Limb (tissue), 2 donors: ENCODE measurements at regions not wholly inside any gene's neighbourhood (a gene's known extent, or its start where the extent isn't known, plus 50 kb on each side); places are given as distances from the start of the nearest gene placed in this dataset.

Source experiments
- DNase-seq, 2 donors: peaks; one replicate each; pipeline ENCODE4 v3.0.0-alpha.2; 2016; ENCODE audit errors: extremely low spot score in 2 of 2

DNA sequence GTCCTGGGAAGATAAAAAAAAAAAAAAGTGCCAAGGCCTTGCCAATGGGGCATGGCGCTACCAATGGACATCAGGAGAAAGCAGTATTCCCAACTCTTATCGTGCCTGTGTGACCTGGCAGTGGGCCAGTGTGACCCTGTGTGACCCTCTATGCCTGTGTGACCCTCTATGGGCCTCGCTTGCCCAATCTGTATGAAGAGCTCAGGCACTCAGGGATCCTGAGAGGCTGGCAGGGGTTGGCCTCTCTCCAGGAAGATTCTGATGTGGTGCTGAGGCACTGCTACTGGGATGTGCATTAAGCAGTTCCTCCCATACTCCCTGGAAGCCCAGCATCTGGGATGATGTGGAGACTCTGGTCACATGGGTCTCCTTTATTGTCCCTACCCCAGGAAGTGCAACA lies 179.2 kb downstream of the MACROH2A1 start:
- DNase-seq, result peak in 1 of 2 donors; percentile 14

DNA sequence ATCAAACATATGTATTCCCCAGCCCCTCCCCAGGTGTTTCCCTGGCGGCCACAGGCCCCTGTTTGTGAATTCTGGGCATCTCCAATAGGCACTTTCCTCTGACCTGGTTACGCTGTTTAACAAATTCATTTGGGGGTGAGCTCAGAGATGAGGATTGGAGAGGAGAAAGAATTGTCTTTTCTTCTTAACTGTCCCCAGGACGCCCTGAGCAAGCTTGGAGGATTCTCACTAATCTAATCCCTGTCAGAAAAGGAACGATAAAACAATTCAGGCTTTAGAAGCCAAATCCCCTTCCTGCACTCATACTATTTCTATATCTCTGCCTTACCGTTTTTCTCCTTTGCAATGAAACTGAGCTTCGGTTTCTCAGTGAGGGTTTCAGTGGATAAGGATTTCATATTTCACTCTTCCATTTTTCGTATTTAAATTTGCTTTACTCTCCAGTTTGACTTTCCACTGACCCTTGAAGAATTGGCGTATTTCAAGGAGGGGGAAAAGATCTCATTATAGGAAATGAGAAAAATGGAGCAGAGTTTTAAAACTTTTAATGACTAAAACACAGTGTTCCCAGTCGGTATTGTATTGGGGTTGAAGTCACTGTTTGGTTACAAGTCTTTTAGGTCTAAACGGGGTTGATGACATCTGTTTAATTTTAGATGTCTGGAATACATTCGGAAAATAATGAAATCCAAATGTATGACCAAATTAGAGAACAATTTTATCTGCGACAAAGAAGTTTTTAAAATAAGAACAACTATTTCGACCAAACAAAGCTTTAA lies 180.1 kb downstream of the MACROH2A1 start:
- peak in 1 of 2 donors; percentile 23 for DNase-seq

DNA sequence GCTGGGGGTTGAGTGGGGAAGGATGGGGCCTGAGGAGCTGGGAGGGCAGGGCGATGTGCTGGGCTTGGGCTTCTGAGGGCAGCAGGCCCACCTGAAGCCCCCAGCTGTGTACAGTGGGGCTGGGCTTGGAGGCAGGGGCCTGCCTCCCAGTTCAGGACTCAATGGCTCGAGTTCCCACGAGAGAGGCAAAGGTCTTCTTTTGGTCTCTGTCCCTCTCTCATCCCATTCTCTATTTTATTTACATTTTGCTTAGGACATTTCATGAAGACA lies 180.6 kb downstream of the MACROH2A1 start:
- no peak for DNase-seq

DNA sequence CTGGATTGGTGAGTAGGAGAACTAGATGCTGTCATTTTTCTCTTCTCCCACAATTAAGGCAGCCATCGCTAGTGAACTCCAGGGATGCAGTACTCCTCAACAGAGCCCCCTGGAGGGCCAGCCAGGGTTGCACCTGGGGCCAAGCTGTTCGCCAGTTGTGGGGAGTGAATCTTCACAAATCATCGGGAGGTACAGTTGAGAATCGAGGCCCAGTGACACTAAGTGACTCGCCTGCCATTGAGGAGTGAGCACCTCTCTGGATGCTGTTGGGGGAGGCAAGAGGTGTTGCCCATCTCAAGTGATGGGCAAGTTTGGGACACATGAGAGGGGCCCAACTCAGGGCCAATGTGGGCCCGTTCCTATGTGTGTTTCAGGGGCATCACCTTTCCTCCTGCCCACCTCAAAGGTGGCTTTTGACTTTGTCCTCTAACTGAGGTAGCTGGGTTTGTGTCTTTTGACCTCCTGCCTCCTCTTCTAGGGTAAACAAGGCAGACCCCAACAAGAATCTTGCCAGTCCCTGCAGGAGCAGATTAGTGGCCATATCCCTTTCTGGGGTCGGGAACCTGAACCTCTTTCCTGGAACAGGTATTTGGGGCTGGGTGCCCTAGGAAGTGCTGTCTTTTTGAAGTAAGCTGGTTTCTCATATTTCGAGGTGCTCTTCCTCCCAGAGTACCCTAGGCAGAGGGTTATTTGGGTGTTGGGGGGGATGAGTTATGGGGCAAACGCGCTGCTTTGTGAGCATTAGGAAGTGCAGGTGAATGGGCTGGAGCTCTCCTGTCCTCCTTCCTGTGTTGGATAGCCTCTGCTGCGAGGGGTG lies 181.2 kb downstream of the MACROH2A1 start:
- peak in 1 of 2 donors; percentile 17 for DNase-seq

DNA sequence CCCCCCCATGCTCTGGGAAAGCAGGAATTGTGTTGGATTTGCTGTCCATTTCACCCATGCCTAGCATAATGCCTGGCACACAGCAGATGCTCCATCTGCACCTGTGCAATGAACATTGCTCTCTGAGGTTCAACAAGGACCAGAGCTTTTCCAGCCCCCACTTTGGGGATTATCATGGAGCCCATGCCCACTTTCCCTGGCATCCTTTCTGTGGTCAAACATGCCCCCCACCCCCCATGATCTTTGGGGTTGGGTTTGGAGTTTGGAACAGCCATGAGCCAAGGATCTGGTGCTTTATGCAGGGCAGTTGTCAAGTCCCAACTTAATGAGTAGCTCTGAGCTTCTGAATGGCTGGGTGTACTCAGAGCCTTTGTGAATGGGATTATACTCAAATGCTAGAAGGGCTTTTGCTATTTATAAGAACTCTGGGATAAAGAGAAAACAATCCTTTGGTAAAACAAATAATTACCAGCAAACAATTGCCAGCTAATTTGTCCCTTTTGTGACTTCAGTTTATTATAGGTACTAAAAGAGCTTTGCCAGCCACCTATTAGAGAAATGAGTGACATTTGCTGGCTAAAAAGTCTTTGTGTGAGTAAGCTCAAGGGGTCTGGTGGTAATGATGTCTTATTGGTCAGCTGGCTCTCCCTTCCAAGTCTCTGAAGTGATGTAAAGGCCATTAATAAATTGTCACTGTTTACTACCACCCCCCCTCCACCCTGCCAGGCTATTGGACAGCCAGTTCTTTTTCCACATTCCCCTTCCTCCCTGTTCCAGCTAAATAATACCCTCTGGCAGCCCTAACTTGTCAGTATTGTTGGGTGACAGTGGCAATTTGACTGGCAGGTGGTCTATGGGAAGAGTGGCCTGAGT lies 182.3 kb downstream of the MACROH2A1 start:
- DNase-seq, result peak in 1 of 2 donors; percentile 6

DNA sequence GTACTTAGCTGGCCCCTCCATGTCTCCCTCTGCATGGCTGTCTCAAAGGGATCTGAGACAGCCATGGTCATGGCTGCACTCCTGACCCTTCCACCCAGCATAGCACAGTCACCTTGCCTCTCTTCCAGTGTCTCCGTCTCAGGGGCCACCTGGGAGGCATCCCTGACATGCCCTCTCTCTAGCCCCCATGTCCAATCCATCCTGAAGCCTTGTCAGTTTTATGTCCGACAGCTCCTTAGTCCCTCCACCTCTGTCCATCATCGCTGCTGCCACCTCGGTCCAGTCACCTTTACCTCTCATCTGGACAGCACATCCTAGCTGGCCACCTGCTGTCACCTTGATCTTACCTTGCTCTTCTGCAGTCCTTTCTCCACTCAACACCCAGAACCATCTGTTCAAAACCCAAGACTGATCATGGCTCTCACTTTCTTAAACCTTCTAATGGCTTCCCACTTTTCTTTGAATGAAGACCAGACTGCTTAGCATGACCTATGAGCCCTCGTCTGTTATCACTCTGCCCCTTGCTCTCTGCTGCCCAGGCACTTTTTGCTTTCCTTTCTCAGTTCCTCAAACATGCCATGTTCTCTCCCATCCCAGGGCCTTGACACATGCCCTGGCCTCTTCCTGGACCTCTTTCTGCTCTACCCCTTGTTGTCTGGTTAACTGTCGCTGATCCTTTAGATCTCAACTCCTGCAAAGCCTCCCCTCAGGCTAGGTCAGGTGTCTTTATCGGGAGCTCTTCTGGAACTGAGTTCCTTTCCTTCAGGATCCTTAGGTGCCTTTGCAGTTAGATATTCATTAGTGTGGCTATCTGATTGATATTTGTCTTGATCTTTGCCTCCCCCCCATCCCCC lies 181.8 kb upstream of the PITX1 start:
- no peak for DNase-seq

DNA sequence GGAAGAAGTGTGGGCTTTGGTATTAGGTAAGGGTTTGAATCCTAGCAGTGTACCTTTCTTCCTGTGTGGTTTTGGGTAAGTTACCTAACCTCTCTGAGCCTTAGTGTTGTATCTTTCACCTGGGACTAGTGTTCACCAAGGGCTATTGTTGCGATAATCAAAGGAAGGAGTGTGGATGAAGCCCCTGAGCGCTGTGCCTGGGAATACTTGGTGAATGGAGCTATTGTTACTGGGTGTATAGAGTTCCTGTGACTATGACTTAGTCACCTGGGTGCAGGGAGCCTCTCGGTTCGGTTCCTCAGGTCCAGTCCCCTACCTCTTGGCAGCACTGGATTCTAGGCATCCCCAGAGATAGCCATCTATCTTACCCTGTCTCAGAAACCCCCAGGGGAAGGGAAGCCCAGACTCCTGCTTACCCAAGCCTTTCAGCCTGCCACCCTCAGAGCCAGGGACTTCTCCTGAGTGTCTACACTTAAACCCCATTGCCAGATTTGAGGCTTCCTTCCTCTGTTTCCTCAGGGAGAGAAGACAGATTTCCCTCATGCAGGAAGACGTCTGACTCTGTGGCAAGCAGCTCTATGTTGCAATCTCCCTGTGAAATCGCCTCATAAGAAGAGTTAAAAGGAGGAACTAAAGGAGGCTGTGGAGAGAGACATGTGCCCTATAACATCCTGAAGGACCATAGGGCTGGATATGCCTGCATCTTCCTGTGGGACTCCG lies 181.0 kb upstream of the PITX1 start:
- DNase-seq, result peak in 1 of 2 donors; percentile 9

DNA sequence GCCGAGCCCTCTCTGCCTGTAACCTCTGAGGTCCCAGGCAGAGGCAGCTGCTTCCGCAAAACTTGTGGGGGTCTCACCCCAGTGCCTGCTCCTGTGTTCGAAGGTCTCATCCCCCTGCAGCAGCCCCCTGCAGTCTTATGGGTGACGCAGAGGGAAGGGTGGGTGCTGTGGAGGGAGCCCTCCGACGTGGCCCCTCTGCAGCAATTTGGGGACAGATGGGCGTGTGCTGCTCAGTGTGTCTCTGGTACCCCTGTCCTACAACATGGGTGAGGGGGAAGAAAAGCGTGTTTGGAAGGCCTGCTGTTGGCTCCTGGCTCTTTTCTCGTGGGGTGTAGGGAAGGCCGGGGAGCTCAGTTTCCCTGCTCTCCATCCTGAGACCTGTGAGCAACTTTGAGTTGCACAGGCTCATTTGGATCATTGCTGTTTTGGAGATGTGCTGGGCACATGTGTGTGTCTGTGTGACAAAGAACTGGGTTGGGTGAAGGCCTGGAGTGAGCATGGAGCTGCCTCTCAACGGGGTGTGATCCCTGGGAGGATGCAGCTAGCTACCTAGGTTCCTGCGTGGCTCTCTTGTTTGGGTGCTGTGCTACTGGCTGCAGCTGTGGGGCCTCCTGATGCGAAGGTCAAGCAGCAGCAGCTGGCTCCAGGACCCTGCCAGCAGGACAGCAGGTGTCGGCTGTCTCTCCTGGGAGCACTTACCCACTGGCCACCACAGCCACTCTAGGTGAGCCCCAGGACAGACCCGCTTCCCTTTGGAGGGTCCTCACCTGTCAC lies 179.6 kb upstream of the PITX1 start:
- DNase-seq, result peak in 1 of 2 donors; percentile 22

DNA sequence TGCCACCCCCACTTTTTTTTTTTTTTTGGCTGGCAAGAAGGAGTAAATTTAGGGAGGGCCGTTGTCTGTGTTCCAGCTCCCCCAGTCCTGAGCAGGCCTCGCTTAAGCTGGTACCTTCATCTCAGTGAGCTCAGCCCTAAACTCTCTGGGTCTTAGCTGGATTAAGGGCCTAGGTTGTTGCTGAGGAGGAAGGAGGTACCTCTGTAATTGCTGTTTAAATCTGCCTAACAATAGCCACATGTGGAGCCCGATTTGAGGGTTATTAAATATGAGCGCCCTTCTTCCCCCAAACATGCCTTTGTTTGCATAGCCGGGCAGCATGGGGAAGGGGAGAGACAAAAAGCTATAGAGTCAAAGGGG lies 179.0 kb upstream of the PITX1 start:
- peak in 1 of 2 donors; percentile 6 for DNase-seq

DNA sequence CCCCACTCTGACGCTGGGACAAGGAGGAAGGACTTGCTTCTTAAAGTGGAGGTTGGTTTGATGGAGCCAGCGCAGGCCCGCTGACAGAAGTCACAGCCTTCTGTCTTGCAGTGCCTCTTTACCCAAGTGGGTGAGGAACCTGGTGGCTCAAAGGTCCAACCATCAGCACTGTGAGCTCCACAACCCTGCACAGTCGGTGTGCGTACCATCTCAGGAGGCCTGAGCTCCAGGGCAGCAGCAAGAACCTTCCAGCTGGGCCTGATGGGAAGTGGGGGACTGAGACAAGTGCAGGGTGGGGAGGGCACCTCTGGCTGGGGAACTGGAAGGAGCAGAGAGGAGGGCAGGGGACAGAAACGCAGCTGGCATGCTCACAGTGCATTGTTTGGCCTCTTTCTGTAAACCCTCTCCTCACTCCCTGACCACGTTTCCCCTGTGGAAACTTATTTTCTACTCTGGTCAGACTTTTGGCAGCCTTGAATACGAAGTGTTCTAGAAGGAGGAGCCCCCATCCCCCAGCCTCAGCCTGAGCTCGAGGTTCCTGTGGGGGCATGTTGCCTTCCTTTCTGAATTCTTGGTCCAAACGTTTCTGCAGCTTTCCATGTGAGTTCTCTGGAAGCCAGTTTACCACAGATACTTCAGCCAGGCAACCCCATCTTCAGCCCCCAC lies 178.5 kb upstream of the PITX1 start:
- peak in 1 of 2 donors; percentile 24 for DNase-seq

DNA sequence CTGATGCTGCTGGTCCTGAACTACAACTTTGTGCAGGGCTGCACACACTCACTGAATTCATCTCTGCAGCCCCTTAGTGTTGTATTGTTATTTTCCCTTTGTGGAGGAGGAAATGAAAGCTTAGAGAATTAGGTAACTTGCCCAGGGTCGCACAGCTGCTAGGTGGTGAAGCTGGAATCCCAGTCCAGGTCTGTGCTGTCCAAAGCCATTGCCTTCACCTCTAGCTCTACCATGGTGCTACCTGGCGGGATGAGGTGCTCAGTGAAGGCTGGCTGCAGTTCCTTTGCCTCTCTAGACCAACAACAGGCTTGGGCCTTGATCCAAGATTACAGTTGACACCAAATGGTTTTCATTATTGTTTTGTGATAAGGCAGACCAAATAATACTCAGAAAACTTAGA lies 177.8 kb upstream of the PITX1 start:
- peak in 1 of 2 donors; percentile 13 for DNase-seq

DNA sequence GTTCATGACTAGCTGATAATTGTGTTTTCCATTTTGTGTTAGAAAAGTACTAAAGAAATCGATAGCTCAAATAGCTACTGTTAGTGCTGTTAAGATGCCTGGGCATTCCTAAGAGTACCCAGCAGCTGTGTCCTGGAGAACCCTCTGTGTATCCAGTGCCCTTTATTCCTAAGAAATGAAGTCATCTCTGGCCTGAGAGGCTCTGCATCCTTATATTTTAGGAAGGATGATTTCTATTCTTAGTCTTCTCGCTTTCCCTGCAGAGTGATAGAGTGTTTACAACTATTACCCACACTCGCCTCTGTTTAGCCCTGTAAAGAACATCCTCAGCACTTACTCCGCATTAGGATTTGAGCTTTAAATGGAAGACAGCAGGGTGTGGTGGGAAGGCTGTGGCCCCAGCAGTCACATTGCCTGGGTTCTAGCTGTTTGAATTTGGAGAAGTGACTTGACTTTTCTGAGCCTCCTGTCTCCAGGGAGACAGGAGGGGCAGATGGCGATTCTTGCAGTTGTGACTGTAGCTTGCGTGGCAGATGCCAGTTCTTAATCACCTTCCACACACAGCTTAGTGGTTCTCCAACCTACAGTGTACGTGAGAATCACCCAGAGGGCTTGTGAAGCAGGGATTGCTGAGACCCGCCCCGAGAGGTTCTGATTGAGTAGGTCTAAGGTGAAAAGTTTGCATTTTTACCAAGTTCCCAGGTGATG lies 177.2 kb upstream of the PITX1 start:
- peak in 1 of 2 donors; percentile 17 for DNase-seq

DNA sequence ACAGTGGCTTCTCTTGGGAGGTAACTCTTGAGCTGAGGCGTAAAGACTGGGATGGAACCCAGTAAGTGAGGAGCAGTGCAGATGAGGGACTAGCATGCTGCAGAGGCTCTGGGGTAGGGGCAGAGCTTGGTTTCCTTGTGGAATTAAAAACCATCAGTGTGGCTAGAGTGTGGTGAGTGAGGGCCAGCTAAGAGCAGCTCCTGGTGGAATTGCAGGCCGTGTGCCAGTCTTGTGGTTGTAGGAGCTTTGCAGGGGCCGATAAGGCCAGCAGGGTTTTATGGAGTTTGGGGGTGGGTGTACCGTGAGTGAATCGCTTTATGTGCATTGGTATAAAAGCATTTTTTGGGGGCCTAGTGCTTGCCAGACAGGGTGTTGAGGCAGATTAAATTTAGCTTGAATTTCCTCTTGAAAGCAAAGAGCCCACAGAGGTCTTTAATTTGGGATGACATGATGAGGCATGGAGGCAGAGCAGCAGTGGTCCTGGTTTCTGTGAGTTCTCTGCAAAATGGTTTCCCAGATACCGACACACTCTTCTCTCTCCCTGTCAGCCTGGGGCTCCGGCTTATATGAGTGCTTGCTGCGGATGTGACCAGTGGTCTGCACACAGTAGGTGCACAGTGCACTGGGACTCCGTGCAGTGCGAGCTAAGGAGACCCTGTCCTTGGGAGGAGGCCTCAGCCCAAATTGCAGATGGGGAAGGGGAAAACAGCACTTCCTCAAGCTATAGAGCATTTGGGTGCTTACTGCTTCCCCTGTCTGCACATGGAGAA lies 176.4 kb upstream of the PITX1 start:
- DNase-seq, result peak in 1 of 2 donors; percentile 21

DNA sequence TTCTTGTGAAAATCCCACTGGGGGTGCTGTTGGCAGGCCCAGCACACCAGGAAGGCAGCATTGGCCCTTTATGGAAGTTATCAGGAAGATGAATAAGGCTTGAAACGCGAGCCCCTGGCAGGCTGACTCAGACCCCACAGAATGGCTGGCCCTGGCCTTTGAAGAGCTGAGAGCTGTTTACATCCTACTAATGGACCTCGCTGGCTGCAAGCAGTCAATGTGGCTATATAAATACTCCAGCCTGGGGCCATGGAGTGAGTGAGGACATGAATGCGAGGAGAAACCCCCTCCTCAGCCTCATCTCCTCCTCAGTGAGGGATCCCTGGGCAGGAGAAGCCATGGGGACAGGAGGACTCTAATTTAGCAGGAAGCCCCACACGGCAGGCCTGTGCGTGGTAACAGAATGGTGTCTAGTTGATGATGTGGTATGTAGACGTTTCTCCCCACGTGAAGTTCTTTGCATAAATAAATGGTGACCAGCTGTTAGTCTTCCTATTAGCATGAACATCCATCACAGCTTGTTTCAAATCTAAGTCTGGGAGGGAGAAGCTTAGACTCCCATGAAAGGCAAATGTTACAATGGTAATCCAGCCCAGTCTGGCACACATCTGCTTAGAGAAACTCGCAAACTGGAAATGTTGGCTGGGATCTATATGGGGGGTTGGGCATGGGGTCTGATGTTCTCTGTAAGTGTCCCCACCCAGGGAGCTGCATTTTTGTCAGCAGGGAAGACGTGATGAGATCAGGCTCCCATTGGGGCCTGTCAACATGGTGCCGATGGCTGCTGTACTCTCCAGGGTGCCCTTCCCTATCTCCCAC lies 175.1 kb upstream of the PITX1 start:
- DNase-seq, result peak in 1 of 2 donors; percentile 41

DNA sequence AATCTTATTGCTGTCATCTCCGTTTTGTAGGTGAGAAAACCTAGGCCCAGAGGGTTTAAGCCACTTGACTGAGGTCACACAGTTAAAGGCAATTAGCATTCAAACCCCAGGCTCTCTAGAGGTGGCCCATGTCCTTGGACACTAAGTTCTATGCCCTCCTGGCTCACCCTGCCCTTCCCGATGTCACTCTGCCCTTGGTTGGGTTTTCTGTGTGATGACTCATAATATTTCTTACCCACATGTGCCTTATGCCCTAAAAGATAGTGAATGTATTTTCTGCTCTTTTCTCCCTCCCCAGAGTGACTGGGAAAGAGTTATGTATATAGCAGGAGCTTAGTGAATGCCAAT lies 174.5 kb upstream of the PITX1 start:
- DNase-seq, result no peak

DNA sequence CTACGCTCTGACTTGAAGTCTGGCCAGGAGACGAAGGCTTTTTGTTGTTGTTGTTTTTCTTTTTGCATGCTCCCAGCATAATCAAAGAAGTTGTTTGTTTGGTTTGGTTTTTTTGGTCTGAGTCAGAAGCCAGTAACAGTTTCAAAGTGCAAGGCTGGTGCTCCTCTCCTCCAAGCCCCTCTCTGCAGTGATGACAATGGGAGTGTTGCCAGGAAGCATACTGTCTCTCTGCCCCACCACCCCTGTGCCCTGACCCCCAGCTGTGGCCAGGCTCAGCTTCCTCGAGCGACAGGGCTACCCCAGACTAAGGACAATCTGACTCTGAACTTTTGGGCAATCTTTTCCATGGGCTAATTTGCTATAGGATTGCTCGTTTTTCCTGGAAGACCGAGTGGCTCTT lies 173.8 kb upstream of the PITX1 start:
- DNase-seq, result peak in 1 of 2 donors; percentile 9

DNA sequence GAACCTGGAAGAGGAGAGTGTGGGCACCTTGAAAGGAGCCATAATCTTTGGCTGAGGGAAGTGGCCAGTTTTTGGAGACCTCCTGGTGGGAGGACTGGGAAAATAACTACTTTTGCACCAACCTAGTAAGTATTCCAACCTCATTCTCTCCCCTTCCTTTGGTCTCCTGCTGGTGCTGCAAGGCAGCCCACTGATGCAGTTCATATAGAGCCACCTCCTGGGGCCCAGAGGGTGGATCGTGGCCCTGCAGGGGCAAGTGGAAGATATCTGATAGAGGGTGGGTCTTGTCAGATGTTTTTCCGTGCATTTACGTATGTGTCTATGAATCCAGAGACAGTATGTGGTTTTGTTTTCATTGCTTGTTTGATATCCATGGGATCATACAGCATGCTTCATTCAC lies 172.8 kb upstream of the PITX1 start:
- peak in 1 of 2 donors; percentile 12 for DNase-seq
